ENCODE measurements at regions not wholly inside any gene's neighbourhood (a gene's known extent, or its start where the extent isn't known, plus 50 kb on each side); places are given as distances from the start of the nearest gene placed in this dataset.

- no peaks in the 10 kb centered on the region for H3K4me1 ChIP-seq (ENCODE audit: control insufficient read depth in 2 of 2, insufficient read depth in 2 of 2, low read length in 2 of 2)
- H3K27ac ChIP-seq (ENCODE audit: low read depth in 2 of 2, low read length in 2 of 2): no peak overlapping the region
- H3K36me3 ChIP-seq (ENCODE audit: control insufficient read depth in 2 of 2, insufficient read depth in 2 of 2, low read length in 2 of 2): no peaks in the 10 kb centered on the region
- H3K9ac ChIP-seq (ENCODE audit: low read depth in 1 of 2, low read length in 2 of 2): no peak overlapping the region
- no peaks in the 10 kb centered on the region for H3K9me3 ChIP-seq (ENCODE audit: control insufficient read depth in 2 of 2, low read length in 2 of 2)
- no peaks in the 10 kb centered on the region for H3K27me3 ChIP-seq (ENCODE audit: control insufficient read depth in 2 of 2, insufficient read depth in 2 of 2, low read length in 2 of 2)
- H3K4me3 ChIP-seq (ENCODE audit: low read length in 2 of 2): no peak overlapping the region
Measured at GRCh38 chr9:20042128-20042711, 253.4 kb upstream of the SLC24A2 start.

- no peak overlapping the region for H3K27ac ChIP-seq (ENCODE audit: low read depth in 2 of 2, low read length in 2 of 2)
- H3K36me3 ChIP-seq (ENCODE audit: control insufficient read depth in 2 of 2, insufficient read depth in 2 of 2, low read length in 2 of 2): no peaks in the 10 kb centered on the region
- H3K9me3 ChIP-seq (ENCODE audit: control insufficient read depth in 2 of 2, low read length in 2 of 2): no peaks in the 10 kb centered on the region
- no peaks in the 10 kb centered on the region for H3K4me1 ChIP-seq (ENCODE audit: control insufficient read depth in 2 of 2, insufficient read depth in 2 of 2, low read length in 2 of 2)
- H3K27me3 ChIP-seq (ENCODE audit: control insufficient read depth in 2 of 2, insufficient read depth in 2 of 2, low read length in 2 of 2): no peaks in the 10 kb centered on the region
- H3K9ac ChIP-seq (ENCODE audit: low read depth in 1 of 2, low read length in 2 of 2): no peak overlapping the region
- no peak overlapping the region for H3K4me3 ChIP-seq (ENCODE audit: low read length in 2 of 2)
Measured at GRCh38 chr9:20041697-20042081, 252.9 kb upstream of the SLC24A2 start.

GRCh38 chr9:20040991-20041696 lies 252.3 kb upstream of the SLC24A2 start:
- Histone ChIP-seq H3K9ac (ENCODE audit: low read depth in 1 of 2, low read length in 2 of 2) (no peak overlapping the region), H3K36me3 (ENCODE audit: control insufficient read depth in 2 of 2, insufficient read depth in 2 of 2, low read length in 2 of 2) (no peaks in the 10 kb centered on the region), H3K9me3 (ENCODE audit: control insufficient read depth in 2 of 2, low read length in 2 of 2) (no peaks in the 10 kb centered on the region), H3K27me3 (ENCODE audit: control insufficient read depth in 2 of 2, insufficient read depth in 2 of 2, low read length in 2 of 2) (no peaks in the 10 kb centered on the region), H3K4me3 (ENCODE audit: low read length in 2 of 2) (no peak overlapping the region), H3K27ac (ENCODE audit: low read depth in 2 of 2, low read length in 2 of 2) (no peak overlapping the region), H3K4me1 (ENCODE audit: control insufficient read depth in 2 of 2, insufficient read depth in 2 of 2, low read length in 2 of 2) (no peaks in the 10 kb centered on the region)

- no peak overlapping the region for H3K27ac ChIP-seq (ENCODE audit: low read depth in 2 of 2, low read length in 2 of 2)
- no peaks in the 10 kb centered on the region for H3K9me3 ChIP-seq (ENCODE audit: control insufficient read depth in 2 of 2, low read length in 2 of 2)
- no peak overlapping the region for H3K9ac ChIP-seq (ENCODE audit: low read depth in 1 of 2, low read length in 2 of 2)
- no peaks in the 10 kb centered on the region for H3K4me1 ChIP-seq (ENCODE audit: control insufficient read depth in 2 of 2, insufficient read depth in 2 of 2, low read length in 2 of 2)
- no peaks in the 10 kb centered on the region for H3K36me3 ChIP-seq (ENCODE audit: control insufficient read depth in 2 of 2, insufficient read depth in 2 of 2, low read length in 2 of 2)
- no peaks in the 10 kb centered on the region for H3K27me3 ChIP-seq (ENCODE audit: control insufficient read depth in 2 of 2, insufficient read depth in 2 of 2, low read length in 2 of 2)
- no peak overlapping the region for H3K4me3 ChIP-seq (ENCODE audit: low read length in 2 of 2)
Measured at GRCh38 chr9:20037699-20038098, 248.9 kb upstream of the SLC24A2 start.

- Histone ChIP-seq H3K27ac (ENCODE audit: low read depth in 2 of 2, low read length in 2 of 2) (no peak overlapping the region), H3K9me3 (ENCODE audit: control insufficient read depth in 2 of 2, low read length in 2 of 2) (no peaks in the 10 kb centered on the region), H3K27me3 (ENCODE audit: control insufficient read depth in 2 of 2, insufficient read depth in 2 of 2, low read length in 2 of 2) (no peaks in the 10 kb centered on the region), H3K4me3 (ENCODE audit: low read length in 2 of 2) (no peak overlapping the region), H3K36me3 (ENCODE audit: control insufficient read depth in 2 of 2, insufficient read depth in 2 of 2, low read length in 2 of 2) (no peaks in the 10 kb centered on the region), H3K9ac (ENCODE audit: low read depth in 1 of 2, low read length in 2 of 2) (no peak overlapping the region), H3K4me1 (ENCODE audit: control insufficient read depth in 2 of 2, insufficient read depth in 2 of 2, low read length in 2 of 2) (no peaks in the 10 kb centered on the region)
Measured at GRCh38 chr9:20033511-20033910, 244.7 kb upstream of the SLC24A2 start.

- Histone ChIP-seq H3K9ac (ENCODE audit: low read depth in 1 of 2, low read length in 2 of 2) (no peak overlapping the region), H3K36me3 (ENCODE audit: control insufficient read depth in 2 of 2, insufficient read depth in 2 of 2, low read length in 2 of 2) (no peaks in the 10 kb centered on the region), H3K9me3 (ENCODE audit: control insufficient read depth in 2 of 2, low read length in 2 of 2) (no peaks in the 10 kb centered on the region), H3K27me3 (ENCODE audit: control insufficient read depth in 2 of 2, insufficient read depth in 2 of 2, low read length in 2 of 2) (no peaks in the 10 kb centered on the region), H3K4me3 (ENCODE audit: low read length in 2 of 2) (no peak overlapping the region), H3K4me1 (ENCODE audit: control insufficient read depth in 2 of 2, insufficient read depth in 2 of 2, low read length in 2 of 2) (no peaks in the 10 kb centered on the region), H3K27ac (ENCODE audit: low read depth in 2 of 2, low read length in 2 of 2) (no peak overlapping the region)
Measured at GRCh38 chr9:20032413-20033006, 243.7 kb upstream of the SLC24A2 start.

GRCh38 chr9:20031836-20032235 lies 243.0 kb upstream of the SLC24A2 start:
- no peak overlapping the region for H3K9ac ChIP-seq (ENCODE audit: low read depth in 1 of 2, low read length in 2 of 2)
- no peak overlapping the region for H3K4me3 ChIP-seq (ENCODE audit: low read length in 2 of 2)
- H3K36me3 ChIP-seq (ENCODE audit: control insufficient read depth in 2 of 2, insufficient read depth in 2 of 2, low read length in 2 of 2): no peaks in the 10 kb centered on the region
- H3K9me3 ChIP-seq (ENCODE audit: control insufficient read depth in 2 of 2, low read length in 2 of 2): no peaks in the 10 kb centered on the region
- H3K27me3 ChIP-seq (ENCODE audit: control insufficient read depth in 2 of 2, insufficient read depth in 2 of 2, low read length in 2 of 2): no peaks in the 10 kb centered on the region
- H3K27ac ChIP-seq (ENCODE audit: low read depth in 2 of 2, low read length in 2 of 2): no peak overlapping the region
- H3K4me1 ChIP-seq (ENCODE audit: control insufficient read depth in 2 of 2, insufficient read depth in 2 of 2, low read length in 2 of 2): no peaks in the 10 kb centered on the region

- H3K4me3 ChIP-seq (ENCODE audit: low read length in 2 of 2): no peak overlapping the region
- H3K9ac ChIP-seq (ENCODE audit: low read depth in 1 of 2, low read length in 2 of 2): no peak overlapping the region
- no peaks in the 10 kb centered on the region for H3K4me1 ChIP-seq (ENCODE audit: control insufficient read depth in 2 of 2, insufficient read depth in 2 of 2, low read length in 2 of 2)
Measured at GRCh38 chr9:20030671-20031070, 241.8 kb upstream of the SLC24A2 start.

GRCh38 chr9:20030221-20030620 lies 241.4 kb upstream of the SLC24A2 start:
- no peak overlapping the region for H3K4me3 ChIP-seq (ENCODE audit: low read length in 2 of 2)
- no peak overlapping the region for H3K9ac ChIP-seq (ENCODE audit: low read depth in 1 of 2, low read length in 2 of 2)
- H3K27me3 ChIP-seq (ENCODE audit: control insufficient read depth in 2 of 2, insufficient read depth in 2 of 2, low read length in 2 of 2): no peaks in the 10 kb centered on the region
- H3K9me3 ChIP-seq (ENCODE audit: control insufficient read depth in 2 of 2, low read length in 2 of 2): no peaks in the 10 kb centered on the region
- no peaks in the 10 kb centered on the region for H3K36me3 ChIP-seq (ENCODE audit: control insufficient read depth in 2 of 2, insufficient read depth in 2 of 2, low read length in 2 of 2)
- H3K27ac ChIP-seq (ENCODE audit: low read depth in 2 of 2, low read length in 2 of 2): no peak overlapping the region
- no peaks in the 10 kb centered on the region for H3K4me1 ChIP-seq (ENCODE audit: control insufficient read depth in 2 of 2, insufficient read depth in 2 of 2, low read length in 2 of 2)

More at GRCh38 chr9:20030671-20031070, 241.8 kb upstream of the SLC24A2 start:
- Histone ChIP-seq H3K27me3 (ENCODE audit: control insufficient read depth in 2 of 2, insufficient read depth in 2 of 2, low read length in 2 of 2) (no peaks in the 10 kb centered on the region), H3K9me3 (ENCODE audit: control insufficient read depth in 2 of 2, low read length in 2 of 2) (no peaks in the 10 kb centered on the region), H3K36me3 (ENCODE audit: control insufficient read depth in 2 of 2, insufficient read depth in 2 of 2, low read length in 2 of 2) (no peaks in the 10 kb centered on the region), H3K27ac (ENCODE audit: low read depth in 2 of 2, low read length in 2 of 2) (no peak overlapping the region)

GRCh38 chr9:20028849-20029231 lies 240.0 kb upstream of the SLC24A2 start:
- no peaks in the 10 kb centered on the region for H3K27me3 ChIP-seq (ENCODE audit: control insufficient read depth in 2 of 2, insufficient read depth in 2 of 2, low read length in 2 of 2)
- H3K9me3 ChIP-seq (ENCODE audit: control insufficient read depth in 2 of 2, low read length in 2 of 2): no peaks in the 10 kb centered on the region
- H3K27ac ChIP-seq (ENCODE audit: low read depth in 2 of 2, low read length in 2 of 2): no peak overlapping the region
- no peaks in the 10 kb centered on the region for H3K36me3 ChIP-seq (ENCODE audit: control insufficient read depth in 2 of 2, insufficient read depth in 2 of 2, low read length in 2 of 2)
- no peak overlapping the region for H3K9ac ChIP-seq (ENCODE audit: low read depth in 1 of 2, low read length in 2 of 2)
- no peak overlapping the region for H3K4me3 ChIP-seq (ENCODE audit: low read length in 2 of 2)
- H3K4me1 ChIP-seq (ENCODE audit: control insufficient read depth in 2 of 2, insufficient read depth in 2 of 2, low read length in 2 of 2): no peaks in the 10 kb centered on the region

Measured in mucosa of rectum (tissue), 2 donors.